Gastrocnemius medialis (tissue), 4 donors: ENCODE measurements at regions not wholly inside any gene's neighbourhood (a gene's known extent, or its start where the extent isn't known, plus 50 kb on each side); places are given as distances from the start of the nearest gene placed in this dataset.

ENCODE experiments used
- POLR2A ChIP-seq, 2 donors: fragments of 450-650 bp; IDR thresholded peaks; one replicate each; pipeline ENCODE4 v1.6.1; 2017; ENCODE audit warnings: antibody characterized with exemption in 2 of 2, mild to moderate bottlenecking in 2 of 2, moderate library complexity in 2 of 2
- TF ChIP-seq, protein P1 (sequence below), 5 experiments: fragments of 450-650 bp in 3 of 5; fragments of 200-600 bp in 2 of 5; sonication (generic) in 2 of 5; IDR thresholded peaks in 4 of 5; conservative IDR thresholded peaks in 1 of 5; 1 replicate in 4 of 5; 2 replicates in 1 of 5; pipeline ENCODE4 v1.5.1; 2016 to 2019; ENCODE audit warnings: antibody characterized with exemption in 5 of 5, mild to moderate bottlenecking in 3 of 5, moderate library complexity in 3 of 5

DNA sequence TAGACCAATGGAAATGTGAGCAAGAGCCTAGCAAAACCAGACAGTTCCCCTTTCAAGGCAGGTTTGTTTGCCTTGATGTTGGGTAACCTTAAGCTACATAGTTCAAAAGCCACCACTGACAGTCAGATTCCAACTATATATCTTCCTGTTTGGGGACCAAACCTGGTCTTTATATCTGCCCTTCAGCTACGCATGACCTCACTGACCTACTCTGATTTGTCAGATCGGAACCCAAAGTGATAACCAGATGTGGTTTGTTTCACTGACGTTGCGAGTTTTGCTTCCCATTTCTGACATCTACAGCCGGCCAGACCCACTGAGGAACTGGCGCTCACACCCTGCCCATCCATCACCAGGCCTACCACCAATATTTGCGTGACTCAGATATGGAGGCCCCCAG is 361.1 kb upstream of the CHRM3 start:
- TF ChIP-seq POLR2A (IDR thresholded peaks at IDR 0.05), result no peak
- TF ChIP-seq, protein P1, sequence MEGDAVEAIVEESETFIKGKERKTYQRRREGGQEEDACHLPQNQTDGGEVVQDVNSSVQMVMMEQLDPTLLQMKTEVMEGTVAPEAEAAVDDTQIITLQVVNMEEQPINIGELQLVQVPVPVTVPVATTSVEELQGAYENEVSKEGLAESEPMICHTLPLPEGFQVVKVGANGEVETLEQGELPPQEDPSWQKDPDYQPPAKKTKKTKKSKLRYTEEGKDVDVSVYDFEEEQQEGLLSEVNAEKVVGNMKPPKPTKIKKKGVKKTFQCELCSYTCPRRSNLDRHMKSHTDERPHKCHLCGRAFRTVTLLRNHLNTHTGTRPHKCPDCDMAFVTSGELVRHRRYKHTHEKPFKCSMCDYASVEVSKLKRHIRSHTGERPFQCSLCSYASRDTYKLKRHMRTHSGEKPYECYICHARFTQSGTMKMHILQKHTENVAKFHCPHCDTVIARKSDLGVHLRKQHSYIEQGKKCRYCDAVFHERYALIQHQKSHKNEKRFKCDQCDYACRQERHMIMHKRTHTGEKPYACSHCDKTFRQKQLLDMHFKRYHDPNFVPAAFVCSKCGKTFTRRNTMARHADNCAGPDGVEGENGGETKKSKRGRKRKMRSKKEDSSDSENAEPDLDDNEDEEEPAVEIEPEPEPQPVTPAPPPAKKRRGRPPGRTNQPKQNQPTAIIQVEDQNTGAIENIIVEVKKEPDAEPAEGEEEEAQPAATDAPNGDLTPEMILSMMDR (IDR thresholded peaks at IDR 0.05 in 4 of 5, conservative IDR thresholded peaks at IDR 0.05 in 1 of 5), result no peak
